GM18870 (cell line): ENCODE measurements at regions not wholly inside any gene's neighbourhood (a gene's known extent, or its start where the extent isn't known, plus 50 kb on each side); places are given as distances from the start of the nearest gene placed in this dataset.

Experiments
- ATAC-seq: cut with Tn5 transposase; IDR thresholded peaks from one replicate; pipeline ENCODE4 v1.9.1; 2021; ENCODE audit warnings: moderate library complexity; ENCODE audit not compliant: unreplicated experiment

- no peak for ATAC-seq
These were observed 1285.5 kb downstream of the STIM2 start for GRCh38 chr4:28146191-28146590.

DNA sequence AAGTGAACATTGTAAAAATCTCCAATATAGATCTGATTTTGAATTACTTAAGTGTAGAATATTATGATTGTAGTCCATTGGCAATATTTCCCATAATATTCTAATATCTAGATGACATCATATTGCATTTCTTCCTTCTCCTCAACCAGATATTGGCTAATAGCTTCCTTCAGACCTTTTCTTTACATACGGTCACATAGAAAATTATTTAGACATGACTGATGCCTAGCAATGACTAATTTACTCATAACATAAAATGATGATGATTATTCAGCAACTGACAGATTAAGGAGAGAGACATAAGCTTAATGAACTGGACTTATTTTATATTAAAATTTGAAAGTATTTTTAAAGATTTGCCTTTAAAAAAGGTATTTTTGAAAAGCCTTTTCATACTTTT, 1287.6 kb downstream of the STIM2 start:
- ATAC-seq = no peak

- no peak for ATAC-seq
These were observed 1289.1 kb downstream of the STIM2 start for GRCh38 chr4:28149762-28150161.

DNA sequence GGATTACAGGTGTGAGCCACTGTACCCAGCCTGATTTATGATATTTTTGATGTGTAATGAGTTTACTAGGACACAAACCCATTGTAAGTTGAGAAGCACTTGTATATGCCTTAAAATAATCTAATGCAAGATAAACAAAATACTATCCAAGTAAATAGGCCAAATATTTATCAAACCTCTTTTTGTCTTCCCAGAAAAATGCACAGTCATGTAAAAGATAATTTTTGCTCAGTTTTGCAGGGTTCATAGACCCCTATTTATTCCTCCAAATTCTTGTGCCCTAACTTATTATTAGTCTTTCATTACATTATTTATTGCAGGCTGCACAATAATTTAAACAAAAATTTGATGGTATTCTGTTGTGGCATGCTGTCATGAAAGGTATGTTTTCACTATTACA, 1290.7 kb downstream of the STIM2 start:
- no peak for ATAC-seq

DNA sequence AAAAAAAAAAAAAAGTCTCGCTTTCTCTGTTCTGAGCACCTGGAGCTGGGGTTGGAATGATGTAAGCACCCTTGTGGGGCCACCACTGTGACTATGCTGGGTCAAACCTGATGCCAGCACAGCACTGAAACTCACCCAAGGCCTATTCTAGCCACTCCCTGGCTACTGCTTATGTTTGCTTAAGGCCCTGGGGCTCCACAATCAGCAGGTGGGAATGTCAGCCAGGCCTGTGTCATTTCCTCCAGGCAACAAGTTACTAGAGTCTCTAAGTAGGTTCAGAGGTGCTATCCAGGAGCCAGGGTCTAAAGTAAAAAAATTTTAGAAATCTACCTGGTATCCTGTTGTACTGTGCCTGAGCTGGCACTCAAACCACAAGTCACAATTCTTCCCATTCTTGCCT, 1306.8 kb downstream of the STIM2 start:
- ATAC-seq = no peak

DNA sequence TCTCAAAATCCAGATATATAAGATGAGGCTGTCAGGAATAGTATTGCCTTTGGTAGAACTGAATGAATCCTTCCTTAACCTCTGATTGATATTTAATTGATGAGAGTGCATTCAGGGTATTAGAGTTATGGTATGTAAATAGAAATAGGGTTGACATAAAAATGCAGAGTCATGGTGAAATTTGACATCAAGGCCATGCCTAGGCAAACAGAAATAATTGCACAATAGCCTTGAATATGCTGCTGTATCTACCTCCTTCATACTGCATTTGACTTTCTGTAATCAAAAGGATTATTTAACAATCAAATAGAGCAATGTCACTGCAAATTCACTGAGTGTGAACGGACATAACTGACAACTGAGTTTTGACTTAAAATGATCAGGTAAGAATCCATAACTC, 1316.3 kb downstream of the STIM2 start:
- no peak for ATAC-seq

DNA sequence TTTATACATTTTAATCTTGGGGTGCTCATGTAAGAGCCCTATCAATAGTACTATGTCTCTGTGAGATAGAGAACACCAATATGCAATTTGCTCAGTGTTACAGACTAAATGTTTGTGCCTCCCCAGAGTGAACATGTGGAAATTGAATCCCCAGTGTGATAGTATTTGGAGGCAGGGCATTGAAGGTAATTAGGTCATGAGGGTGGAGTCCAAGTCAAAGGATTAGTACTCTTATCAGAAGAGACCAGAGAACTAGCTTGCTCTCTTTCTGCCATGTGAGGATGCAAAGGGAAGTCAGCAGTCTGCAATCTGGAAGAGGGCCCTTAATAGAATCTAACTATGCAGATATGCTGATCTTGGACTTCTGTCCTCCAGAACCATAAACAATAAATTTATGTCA, 1317.0 kb downstream of the STIM2 start:
- no peak for ATAC-seq

GRCh38 chr4:28179126-28179525, 1318.5 kb downstream of the STIM2 start:
- ATAC-seq = no peak

- ATAC-seq = no peak
These were observed 1348.8 kb downstream of the STIM2 start for GRCh38 chr4:28209371-28209924.

GRCh38 chr4:28211676-28212470, 1351.2 kb downstream of the STIM2 start:
- ATAC-seq = no peak

GRCh38 chr4:28221536-28221935, 1360.9 kb downstream of the STIM2 start:
- ATAC-seq = no peak

GRCh38 chr4:28225050-28225449, 1364.4 kb downstream of the STIM2 start:
- no peak for ATAC-seq

- ATAC-seq = no peak
These were observed 1365.2 kb downstream of the STIM2 start for GRCh38 chr4:28225689-28226353.

DNA sequence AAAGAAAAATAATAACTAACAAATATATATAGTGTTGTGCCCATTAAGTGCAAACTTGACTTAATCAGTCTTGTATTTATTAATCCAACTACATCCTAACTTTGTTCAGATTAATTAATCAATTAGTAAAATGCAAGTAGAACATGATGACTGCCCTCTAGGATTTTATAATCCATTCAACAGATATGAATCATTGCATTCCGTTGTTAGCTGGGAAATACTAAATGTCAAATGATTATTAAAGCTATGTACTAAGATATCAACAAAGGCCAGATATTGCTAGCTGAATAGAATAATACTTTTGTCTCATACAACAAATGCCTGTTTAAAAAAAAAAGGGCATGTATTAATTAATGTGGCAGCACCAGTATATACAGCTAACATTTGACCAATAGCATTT, 1366.3 kb downstream of the STIM2 start:
- no peak for ATAC-seq

DNA sequence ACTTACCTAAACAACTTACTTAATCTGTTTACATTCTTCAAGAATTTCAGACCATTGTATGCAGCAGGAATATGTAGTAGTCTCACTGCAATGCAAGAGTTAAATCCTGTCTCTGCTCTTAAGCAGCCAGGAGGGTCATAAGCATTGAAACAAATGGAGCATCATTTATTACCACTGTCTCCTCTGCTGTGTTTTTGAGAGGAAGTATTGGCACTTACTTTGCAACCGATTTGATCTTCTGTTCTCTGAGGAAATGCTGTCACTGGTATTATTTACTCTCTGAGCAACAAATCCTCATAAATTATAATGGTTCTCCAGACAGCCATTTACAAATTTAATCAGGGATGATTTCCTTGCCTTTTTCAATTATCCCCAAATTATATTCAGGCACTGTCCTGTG, 1367.1 kb downstream of the STIM2 start:
- no peak for ATAC-seq

- ATAC-seq = no peak
These were observed 1368.2 kb downstream of the STIM2 start for GRCh38 chr4:28228561-28229491.

- ATAC-seq = no peak
These were observed 1371.7 kb downstream of the STIM2 start for GRCh38 chr4:28232376-28232775.

- no peak for ATAC-seq
These were observed 1372.3 kb downstream of the STIM2 start for GRCh38 chr4:28232951-28233350.

DNA sequence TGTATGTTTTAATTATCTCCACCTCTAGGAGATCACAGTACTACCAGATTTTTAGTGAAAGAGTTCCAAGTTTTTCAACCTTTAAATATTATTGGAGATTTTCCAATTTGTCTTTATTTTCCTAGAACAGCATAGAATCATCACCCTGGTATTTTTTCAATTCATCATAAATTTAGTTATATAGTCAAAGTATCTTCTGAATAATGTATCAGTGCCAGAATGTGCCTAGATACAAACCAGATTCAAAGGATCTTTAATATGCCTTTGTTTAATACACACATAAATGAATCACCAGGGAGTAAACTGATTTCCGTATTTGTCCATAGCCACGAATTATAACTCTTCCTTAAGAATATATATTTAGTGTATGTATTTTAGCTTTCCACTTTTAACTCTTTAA, 1373.1 kb downstream of the STIM2 start:
- no peak for ATAC-seq

DNA sequence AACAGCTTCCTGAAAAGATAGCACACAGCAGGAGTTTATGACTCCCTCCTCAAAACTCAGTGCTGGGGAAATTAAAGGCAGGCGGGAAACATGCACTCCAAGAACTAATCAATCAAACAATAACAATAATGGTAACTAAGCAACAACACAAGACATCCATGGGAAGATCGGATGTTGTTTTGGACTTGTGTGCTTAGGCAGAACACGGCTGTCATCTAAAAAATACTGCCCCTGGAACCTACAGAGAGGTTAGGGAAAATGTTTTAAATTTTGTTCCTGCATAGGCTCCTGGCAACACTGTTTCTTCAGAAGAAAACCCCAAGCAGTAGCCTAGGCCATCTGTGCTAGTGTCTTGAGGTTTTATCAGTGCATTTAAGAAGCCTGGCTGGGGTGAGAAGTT, 1378.2 kb downstream of the STIM2 start:
- ATAC-seq = no peak

GRCh38 chr4:28241021-28241420, 1380.4 kb downstream of the STIM2 start:
- ATAC-seq = no peak
